ENCODE measurements at regions not wholly inside any gene's neighbourhood (a gene's known extent, or its start where the extent isn't known, plus 50 kb on each side); places are given as distances from the start of the nearest gene placed in this dataset.

DNA sequence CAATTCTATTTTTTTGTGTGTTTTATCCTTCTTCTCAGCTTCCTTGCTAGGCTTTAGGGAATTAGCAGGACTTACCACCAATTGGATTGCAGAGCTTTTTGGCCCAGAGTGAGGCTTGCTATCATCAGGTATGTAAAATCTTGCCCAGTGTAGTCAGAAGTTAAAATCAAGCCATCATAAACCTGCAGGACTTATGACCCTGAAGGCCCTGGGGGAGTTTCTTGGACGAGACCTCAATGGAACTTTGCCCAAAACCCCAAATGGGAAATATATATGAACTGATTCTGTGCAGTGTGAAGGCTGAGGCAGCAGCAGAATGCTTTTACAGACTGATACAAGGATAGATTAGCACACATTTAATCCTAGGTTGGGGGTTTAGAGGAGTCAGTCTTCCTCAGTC is 287.0 kb downstream of the SH3GL2 start:
- TF ChIP-seq, protein P1, sequence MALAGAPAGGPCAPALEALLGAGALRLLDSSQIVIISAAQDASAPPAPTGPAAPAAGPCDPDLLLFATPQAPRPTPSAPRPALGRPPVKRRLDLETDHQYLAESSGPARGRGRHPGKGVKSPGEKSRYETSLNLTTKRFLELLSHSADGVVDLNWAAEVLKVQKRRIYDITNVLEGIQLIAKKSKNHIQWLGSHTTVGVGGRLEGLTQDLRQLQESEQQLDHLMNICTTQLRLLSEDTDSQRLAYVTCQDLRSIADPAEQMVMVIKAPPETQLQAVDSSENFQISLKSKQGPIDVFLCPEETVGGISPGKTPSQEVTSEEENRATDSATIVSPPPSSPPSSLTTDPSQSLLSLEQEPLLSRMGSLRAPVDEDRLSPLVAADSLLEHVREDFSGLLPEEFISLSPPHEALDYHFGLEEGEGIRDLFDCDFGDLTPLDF (CRISPR knock-in tag; IDR thresholded peaks at IDR 0.05), result no peak
- TF ChIP-seq, protein P2, sequence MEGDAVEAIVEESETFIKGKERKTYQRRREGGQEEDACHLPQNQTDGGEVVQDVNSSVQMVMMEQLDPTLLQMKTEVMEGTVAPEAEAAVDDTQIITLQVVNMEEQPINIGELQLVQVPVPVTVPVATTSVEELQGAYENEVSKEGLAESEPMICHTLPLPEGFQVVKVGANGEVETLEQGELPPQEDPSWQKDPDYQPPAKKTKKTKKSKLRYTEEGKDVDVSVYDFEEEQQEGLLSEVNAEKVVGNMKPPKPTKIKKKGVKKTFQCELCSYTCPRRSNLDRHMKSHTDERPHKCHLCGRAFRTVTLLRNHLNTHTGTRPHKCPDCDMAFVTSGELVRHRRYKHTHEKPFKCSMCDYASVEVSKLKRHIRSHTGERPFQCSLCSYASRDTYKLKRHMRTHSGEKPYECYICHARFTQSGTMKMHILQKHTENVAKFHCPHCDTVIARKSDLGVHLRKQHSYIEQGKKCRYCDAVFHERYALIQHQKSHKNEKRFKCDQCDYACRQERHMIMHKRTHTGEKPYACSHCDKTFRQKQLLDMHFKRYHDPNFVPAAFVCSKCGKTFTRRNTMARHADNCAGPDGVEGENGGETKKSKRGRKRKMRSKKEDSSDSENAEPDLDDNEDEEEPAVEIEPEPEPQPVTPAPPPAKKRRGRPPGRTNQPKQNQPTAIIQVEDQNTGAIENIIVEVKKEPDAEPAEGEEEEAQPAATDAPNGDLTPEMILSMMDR (IDR thresholded peaks at IDR 0.05), result no peak
- TF ChIP-seq, protein P3, sequence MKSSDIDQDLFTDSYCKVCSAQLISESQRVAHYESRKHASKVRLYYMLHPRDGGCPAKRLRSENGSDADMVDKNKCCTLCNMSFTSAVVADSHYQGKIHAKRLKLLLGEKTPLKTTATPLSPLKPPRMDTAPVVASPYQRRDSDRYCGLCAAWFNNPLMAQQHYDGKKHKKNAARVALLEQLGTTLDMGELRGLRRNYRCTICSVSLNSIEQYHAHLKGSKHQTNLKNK (CRISPR knock-in tag; IDR thresholded peaks at IDR 0.05), result no peak
- TF ChIP-seq TEAD4 (CRISPR knock-in tag; IDR thresholded peaks at IDR 0.05), result no peak
- no peak for TF ChIP-seq JUN (CRISPR knock-in tag; IDR thresholded peaks at IDR 0.05)
- TF ChIP-seq TP53 (CRISPR knock-in tag; IDR thresholded peaks at IDR 0.05), result no peak
- TF ChIP-seq, protein P4, sequence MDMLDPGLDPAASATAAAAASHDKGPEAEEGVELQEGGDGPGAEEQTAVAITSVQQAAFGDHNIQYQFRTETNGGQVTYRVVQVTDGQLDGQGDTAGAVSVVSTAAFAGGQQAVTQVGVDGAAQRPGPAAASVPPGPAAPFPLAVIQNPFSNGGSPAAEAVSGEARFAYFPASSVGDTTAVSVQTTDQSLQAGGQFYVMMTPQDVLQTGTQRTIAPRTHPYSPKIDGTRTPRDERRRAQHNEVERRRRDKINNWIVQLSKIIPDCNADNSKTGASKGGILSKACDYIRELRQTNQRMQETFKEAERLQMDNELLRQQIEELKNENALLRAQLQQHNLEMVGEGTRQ (CRISPR knock-in tag; IDR thresholded peaks at IDR 0.05), result no peak
- TF ChIP-seq, protein P5, sequence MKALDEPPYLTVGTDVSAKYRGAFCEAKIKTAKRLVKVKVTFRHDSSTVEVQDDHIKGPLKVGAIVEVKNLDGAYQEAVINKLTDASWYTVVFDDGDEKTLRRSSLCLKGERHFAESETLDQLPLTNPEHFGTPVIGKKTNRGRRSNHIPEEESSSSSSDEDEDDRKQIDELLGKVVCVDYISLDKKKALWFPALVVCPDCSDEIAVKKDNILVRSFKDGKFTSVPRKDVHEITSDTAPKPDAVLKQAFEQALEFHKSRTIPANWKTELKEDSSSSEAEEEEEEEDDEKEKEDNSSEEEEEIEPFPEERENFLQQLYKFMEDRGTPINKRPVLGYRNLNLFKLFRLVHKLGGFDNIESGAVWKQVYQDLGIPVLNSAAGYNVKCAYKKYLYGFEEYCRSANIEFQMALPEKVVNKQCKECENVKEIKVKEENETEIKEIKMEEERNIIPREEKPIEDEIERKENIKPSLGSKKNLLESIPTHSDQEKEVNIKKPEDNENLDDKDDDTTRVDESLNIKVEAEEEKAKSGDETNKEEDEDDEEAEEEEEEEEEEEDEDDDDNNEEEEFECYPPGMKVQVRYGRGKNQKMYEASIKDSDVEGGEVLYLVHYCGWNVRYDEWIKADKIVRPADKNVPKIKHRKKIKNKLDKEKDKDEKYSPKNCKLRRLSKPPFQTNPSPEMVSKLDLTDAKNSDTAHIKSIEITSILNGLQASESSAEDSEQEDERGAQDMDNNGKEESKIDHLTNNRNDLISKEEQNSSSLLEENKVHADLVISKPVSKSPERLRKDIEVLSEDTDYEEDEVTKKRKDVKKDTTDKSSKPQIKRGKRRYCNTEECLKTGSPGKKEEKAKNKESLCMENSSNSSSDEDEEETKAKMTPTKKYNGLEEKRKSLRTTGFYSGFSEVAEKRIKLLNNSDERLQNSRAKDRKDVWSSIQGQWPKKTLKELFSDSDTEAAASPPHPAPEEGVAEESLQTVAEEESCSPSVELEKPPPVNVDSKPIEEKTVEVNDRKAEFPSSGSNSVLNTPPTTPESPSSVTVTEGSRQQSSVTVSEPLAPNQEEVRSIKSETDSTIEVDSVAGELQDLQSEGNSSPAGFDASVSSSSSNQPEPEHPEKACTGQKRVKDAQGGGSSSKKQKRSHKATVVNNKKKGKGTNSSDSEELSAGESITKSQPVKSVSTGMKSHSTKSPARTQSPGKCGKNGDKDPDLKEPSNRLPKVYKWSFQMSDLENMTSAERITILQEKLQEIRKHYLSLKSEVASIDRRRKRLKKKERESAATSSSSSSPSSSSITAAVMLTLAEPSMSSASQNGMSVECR (CRISPR knock-in tag; IDR thresholded peaks at IDR 0.05; ENCODE audit: borderline replicate concordance), result no peak
- TF ChIP-seq, protein P6, sequence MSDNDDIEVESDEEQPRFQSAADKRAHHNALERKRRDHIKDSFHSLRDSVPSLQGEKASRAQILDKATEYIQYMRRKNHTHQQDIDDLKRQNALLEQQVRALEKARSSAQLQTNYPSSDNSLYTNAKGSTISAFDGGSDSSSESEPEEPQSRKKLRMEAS (CRISPR knock-in tag; IDR thresholded peaks at IDR 0.05), result no peak
- no peak for TF ChIP-seq ZNF263 (CRISPR knock-in tag; IDR thresholded peaks at IDR 0.05; ENCODE audit: low read depth)
- TF ChIP-seq, protein P7, sequence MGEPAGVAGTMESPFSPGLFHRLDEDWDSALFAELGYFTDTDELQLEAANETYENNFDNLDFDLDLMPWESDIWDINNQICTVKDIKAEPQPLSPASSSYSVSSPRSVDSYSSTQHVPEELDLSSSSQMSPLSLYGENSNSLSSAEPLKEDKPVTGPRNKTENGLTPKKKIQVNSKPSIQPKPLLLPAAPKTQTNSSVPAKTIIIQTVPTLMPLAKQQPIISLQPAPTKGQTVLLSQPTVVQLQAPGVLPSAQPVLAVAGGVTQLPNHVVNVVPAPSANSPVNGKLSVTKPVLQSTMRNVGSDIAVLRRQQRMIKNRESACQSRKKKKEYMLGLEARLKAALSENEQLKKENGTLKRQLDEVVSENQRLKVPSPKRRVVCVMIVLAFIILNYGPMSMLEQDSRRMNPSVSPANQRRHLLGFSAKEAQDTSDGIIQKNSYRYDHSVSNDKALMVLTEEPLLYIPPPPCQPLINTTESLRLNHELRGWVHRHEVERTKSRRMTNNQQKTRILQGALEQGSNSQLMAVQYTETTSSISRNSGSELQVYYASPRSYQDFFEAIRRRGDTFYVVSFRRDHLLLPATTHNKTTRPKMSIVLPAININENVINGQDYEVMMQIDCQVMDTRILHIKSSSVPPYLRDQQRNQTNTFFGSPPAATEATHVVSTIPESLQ (CRISPR knock-in tag; IDR thresholded peaks at IDR 0.05), result no peak
- TF ChIP-seq, protein P8, sequence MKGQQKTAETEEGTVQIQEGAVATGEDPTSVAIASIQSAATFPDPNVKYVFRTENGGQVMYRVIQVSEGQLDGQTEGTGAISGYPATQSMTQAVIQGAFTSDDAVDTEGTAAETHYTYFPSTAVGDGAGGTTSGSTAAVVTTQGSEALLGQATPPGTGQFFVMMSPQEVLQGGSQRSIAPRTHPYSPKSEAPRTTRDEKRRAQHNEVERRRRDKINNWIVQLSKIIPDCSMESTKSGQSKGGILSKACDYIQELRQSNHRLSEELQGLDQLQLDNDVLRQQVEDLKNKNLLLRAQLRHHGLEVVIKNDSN (CRISPR knock-in tag; IDR thresholded peaks at IDR 0.05), result no peak
- TF ChIP-seq, protein P9, sequence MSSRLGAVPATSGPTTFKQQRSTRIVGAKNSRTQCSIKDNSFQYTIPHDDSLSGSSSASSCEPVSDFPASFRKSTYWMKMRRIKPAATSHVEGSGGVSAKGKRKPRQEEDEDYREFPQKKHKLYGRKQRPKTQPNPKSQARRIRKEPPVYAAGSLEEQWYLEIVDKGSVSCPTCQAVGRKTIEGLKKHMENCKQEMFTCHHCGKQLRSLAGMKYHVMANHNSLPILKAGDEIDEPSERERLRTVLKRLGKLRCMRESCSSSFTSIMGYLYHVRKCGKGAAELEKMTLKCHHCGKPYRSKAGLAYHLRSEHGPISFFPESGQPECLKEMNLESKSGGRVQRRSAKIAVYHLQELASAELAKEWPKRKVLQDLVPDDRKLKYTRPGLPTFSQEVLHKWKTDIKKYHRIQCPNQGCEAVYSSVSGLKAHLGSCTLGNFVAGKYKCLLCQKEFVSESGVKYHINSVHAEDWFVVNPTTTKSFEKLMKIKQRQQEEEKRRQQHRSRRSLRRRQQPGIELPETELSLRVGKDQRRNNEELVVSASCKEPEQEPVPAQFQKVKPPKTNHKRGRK (CRISPR knock-in tag; IDR thresholded peaks at IDR 0.05; ENCODE audit: borderline replicate concordance), result no peak
- TF ChIP-seq, protein P10, sequence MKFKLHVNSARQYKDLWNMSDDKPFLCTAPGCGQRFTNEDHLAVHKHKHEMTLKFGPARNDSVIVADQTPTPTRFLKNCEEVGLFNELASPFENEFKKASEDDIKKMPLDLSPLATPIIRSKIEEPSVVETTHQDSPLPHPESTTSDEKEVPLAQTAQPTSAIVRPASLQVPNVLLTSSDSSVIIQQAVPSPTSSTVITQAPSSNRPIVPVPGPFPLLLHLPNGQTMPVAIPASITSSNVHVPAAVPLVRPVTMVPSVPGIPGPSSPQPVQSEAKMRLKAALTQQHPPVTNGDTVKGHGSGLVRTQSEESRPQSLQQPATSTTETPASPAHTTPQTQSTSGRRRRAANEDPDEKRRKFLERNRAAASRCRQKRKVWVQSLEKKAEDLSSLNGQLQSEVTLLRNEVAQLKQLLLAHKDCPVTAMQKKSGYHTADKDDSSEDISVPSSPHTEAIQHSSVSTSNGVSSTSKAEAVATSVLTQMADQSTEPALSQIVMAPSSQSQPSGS (CRISPR knock-in tag; IDR thresholded peaks at IDR 0.05; ENCODE audit: borderline replicate concordance, low read depth), result no peak

Data from WTC11 (cell line).